NCI-H82 treated with DMSO at 0.1 percent for 48 hours (cell line): ENCODE measurements at regions not wholly inside any gene's neighbourhood (a gene's known extent, or its start where the extent isn't known, plus 50 kb on each side); places are given as distances from the start of the nearest gene placed in this dataset.
A peak's percentile ranks its signal among the peaks of the same experiment; 100 is the strongest.
"Not testable (repeated sequence)": the region's sequence is repeated elsewhere in the genome, so short reads cannot be mapped to it uniquely, and the experiment has no call there.

ENCODE experiments used
- DNase-seq: peaks from one replicate; lab custom pipeline; 2025; ENCODE audit not compliant: unreplicated experiment; lab: John Stamatoyannopoulos, UW

DNA sequence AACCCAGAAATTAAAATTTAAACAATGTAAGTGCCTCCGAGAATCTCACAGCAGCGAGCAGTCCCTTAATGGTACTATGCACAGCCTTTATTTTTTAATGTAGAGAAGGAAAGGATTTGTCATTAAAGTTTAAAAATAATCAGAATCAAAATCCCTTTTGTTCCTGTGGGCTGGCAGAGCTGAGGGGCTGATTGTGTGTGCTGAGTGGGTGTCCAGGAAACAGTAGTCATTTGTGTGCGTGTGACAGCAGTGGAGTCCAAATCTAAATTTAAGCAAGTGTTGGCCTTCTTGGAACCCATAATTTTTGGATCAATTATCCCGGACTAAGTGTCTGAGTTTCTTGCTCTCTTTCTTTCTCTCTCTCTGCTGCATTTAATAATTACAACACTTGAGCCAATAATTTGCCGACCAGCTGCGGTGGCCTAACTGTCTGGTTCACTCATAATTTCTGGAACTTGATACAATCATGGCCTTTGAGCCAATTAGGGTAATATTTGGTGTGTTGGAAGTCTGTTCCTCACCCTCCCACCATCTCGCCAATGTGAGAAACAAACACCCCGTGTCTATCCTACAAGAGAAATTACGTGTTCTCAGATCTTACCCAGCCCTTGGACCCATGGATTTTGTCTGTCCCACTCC lies 528.0 kb downstream of the SOX6 start:
- DNase-seq = no peak

GRCh38 chr11:15829312-15829711 lies 527.0 kb downstream of the SOX6 start:
- no peak for DNase-seq

- no peak for DNase-seq
Measured at GRCh38 chr11:15830741-15831428, 525.5 kb downstream of the SOX6 start.

DNA sequence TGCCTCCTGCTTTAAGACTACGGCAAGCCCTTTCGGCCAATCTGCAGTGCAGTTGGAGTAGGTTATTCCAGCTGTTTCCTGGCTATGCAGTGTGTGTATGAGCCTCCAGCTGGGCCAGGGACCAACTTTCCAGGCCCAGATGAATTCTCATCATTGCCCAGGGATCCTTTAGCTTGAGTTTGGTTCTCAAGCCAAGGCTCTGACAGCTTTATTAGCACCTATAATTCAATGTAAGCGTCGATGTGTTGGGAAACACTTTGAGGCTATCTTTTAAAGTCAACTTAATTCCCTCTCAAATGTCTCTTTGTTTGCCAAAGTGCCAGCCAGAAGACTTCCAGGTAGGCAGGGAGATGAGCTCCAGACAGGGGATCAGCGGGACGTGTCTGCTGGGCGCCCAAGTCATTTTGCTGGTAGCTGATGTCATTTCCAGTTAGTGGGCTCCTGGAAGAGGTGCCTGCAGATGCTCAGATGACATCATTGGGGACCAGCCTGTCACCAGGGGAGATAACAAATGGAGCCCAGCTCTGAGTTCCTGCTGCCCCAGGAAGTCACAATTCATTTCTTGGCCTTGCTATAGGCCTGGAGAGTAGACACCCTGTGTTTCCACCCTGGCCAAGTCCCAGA lies 520.4 kb downstream of the SOX6 start:
- no peak for DNase-seq

DNA sequence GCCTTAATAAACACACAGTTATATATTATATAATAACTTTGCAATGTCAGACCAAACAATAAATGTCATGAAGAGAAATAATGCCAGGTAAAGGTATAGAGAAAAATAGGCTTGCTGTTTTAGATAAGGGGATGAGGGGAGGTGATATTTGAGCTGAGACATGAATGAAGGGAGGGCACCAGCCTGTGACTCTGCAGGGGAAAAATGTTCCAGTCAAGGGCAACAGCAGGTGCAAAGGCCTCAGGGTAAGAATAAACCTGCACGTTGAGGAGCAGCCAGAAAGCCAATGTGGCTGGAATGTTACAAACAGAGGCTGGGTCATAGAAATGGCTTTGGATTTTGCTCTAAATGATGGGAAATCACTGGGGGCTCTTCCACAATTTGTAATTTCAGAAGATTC lies 519.6 kb downstream of the SOX6 start:
- no peak for DNase-seq

GRCh38 chr11:15837901-15838489 lies 518.4 kb downstream of the SOX6 start:
- no peak for DNase-seq

DNA sequence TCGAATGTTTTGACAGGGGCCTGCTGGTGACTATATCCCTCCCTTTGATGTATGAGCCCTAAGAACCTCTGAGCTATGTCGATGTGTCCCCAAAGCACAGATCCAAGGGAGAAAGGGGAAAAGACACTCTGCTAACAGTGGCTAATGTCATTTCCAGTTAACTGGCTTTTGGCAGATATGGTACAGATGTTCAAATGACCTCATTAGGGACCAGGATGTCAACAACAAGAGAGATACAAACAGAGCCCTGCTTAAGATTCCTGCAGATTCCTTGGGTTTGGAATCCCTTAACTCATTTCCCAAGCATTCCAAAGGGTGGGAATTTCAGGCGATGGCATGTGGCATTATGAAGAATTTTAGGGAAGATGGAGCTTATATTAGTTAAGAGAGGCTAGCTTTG lies 517.3 kb downstream of the SOX6 start:
- no peak for DNase-seq

DNA sequence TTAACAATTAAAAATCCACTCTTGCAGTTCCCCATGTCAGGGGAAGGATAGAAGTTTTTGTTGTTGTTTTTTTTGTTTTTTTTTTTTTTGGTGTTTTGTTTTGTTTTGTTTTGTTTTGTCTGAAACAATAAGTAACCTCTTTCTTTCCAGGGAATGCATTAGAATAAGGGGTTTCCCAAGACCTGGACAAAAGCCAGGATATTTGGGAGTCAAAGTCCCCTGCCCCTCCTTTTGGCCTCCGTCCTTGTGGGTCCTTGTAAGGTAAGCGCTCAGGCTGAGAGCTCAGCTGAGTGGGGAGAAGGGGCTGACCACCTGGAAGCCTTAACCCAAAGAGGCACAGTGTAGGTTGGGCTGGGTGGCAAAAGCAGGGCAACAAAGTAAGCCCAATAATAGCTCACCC lies 515.4 kb downstream of the SOX6 start:
- DNase-seq = no peak

DNA sequence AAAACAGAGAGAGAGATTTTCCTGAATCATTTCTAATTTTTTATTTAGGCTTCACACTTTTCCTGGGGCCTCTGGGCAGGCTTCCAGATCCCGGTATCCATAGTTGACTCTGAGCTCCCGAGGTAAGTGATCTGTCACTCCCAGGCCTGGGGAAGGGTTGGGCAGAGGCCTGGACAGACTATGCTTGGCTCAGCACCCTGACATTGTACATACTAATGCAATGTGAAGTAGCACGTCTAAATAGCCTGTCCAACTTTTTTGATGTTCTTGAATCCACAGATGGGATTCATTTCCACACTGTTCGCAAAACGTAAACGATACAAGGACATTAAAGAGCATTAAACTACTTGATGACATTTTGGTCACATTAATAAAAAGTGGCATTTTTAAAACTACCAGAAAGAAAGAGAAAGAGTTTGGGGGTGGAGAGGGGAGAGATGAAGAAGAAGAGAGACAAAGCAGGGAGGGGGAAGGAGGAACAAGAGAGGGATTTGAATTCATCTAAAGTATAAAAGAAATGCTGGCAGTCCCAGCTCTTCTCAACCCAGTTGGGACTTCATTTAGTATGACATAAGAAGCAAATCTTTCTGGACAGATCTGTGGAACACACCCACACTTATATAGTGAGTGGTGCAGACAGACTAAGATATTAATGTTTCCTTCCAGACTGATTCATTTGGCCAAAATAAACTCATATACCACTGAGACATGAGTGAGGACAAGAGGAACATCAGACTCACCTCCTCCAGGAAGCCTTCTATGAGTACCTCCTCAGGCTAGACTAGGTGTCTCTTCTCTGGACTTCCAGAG lies 514.2 kb downstream of the SOX6 start:
- DNase-seq = no peak

DNA sequence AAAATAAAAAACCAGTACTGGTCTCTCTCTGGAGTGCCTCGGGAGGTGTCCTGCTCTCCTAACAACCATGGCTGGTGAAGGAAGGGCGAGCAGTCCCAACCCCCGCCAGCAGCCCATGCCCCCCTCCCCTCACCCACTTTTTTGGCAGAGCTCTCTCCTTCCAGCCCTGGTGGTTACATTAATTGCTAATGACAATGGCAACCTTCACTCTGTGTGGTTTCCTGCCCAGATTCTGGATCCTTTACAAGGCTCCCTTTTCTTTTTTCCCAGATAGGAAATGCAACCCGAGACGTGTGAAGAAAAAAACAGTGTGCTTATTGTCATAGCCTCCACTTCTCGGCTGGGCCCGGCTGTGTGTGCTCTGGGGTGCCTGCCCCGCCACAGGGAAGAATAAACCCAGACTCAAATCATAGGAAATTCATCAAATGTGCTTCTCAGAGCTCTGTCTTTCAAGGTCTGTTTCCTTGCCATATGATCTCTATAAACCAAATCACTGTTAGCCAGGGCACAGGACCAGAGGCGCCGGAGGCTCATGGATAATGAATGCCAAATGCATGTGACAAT lies 513.0 kb downstream of the SOX6 start:
- DNase-seq = no peak

GRCh38 chr11:15845261-15845660 lies 511.1 kb downstream of the SOX6 start:
- peak; percentile 17 for DNase-seq

DNA sequence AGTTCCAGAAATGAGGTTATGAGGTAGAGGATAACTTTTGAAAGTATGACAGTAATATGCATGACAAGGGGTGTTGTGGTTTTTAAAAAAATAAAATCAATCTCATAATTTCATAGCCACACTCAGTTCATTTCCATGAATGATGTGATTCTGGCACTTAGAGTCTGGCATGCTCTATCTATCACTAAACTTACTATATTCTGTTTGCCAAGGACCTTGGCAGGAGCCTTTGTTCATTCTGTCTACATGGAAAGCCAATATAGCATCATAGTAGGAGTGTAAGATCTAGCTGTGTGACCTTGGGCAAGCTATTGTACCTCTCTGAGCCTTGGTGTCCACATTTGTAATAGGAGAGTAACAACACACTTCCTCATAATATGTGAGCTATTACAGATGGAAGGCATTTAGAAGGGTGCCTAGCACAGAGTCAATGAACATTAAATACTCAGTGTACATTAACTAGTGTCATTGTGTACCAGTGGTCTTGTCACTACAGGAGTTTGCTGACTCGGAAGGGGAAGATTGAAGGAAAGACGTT lies 507.6 kb downstream of the SOX6 start:
- no peak for DNase-seq

GRCh38 chr11:15849257-15849656 lies 507.1 kb downstream of the SOX6 start:
- no peak for DNase-seq

DNA sequence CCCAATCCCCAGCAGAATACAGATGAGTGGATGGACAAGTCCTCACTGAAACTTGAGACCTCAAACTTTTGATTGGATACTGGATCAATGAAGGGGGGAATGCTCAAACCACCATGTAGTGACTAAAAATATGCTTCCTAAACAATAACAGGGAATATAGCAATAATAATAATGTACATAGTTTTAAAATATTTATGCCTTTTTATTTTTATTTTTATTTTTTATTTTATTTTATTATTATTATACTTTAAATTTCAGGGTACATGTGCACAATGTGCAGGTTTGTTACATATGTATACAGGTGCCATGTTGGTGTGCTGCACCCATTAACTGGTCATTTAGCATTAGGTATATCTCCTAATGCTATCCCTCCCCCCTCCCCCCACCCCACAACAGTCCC lies 506.0 kb downstream of the SOX6 start:
- not testable (repeated sequence) for DNase-seq

GRCh38 chr11:15851051-15851498 lies 505.3 kb downstream of the SOX6 start:
- no peak for DNase-seq

DNA sequence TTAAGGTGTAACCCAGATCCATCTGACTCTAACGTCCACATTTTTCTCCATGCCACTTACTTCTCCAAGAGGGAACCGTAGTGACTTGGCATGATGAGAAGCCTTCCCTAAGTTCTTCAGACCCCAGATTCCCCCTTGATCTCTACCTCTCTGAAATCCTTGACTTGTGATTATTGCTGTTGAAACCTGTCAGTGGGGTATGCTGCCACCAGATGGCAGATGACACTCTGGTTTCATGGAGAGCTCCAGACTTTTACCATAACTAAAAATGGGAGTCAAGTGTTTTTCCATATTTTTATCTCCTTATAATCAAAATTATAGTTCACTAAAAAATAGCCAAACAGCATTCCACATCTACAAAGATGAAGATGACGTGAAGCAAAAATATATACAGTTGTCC lies 504.2 kb downstream of the SOX6 start:
- no peak for DNase-seq

DNA sequence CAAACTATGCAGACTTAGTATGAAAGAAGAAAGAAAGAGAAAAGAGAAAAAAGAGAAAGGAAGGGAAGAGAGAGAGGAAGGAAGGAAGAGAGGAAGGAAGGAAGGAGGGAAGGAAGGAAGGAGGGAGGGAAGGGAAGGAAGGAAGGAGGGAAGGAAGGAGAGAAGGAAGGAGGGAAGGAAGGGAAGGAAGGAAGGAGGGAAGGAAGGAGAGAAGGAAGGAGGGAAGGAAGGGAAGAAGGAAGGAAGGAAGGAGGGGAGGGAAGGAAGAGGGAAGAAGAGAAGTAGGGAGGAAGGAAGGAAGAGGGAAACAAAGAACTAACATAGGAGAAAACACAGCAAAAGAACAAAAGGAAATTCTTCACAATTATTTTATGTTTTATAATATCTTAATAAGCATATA lies 502.1 kb downstream of the SOX6 start:
- DNase-seq = no peak

DNA sequence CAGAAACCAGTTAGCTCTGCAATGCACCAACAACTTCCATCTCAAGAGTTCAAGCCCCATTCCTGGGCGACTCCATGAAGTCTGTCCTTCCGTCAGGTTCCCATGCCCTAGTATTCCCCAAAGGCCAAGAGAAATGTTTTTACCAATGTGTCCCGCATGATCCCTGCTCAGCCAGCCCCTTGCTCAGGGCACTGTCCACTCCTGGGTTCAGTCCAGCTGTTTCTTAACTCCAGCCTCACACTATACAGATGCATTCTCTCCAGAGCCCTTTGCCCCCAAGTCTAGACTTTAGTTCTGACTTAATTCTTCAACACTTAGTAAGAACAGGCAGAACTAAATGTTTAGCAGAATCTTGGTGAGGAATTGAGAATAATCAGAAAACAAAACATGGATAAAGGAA lies 497.5 kb downstream of the SOX6 start:
- DNase-seq = no peak

- no peak for DNase-seq
Measured at GRCh38 chr11:15859411-15859810, 496.9 kb downstream of the SOX6 start.

DNA sequence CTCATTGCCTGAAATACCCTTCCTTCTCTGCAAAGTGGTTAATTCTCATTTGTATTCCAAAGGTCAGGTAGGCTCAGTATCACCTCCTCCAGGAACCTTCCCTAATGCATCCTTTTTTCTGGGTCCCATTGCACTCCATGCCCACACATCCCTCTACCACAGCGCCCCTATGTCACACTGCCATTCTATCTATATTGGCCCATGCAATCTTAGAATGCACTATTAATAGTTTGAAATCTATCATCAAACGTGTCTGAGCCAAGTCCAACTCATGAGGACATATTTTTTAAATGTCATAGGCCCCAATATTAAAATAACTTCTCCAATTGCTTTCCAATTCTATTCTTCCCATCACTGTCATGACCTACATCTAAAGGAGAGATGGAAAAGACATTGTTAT lies 495.1 kb downstream of the SOX6 start:
- no peak for DNase-seq

DNA sequence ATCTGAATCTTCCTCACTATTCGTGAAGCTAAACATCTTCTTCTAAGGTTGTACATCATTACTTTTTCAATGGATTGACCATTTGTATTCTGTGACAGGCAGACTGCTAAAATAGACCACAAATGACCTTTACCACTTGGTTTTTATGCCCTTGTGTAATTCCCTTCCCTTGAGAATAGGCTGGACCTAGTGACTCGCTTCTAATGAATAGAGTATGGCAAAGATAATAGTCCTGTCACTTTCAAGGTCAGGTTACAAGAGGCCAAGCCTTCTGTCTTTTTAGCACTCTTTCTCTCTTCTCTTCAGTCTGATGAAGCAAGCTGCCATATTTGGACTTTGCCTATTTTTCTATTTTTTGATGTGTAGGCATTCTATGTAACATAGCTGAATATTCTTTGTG lies 492.9 kb downstream of the SOX6 start:
- DNase-seq = no peak
